HuH-7.5 (cell line): ENCODE measurements at regions not wholly inside any gene's neighbourhood (a gene's known extent, or its start where the extent isn't known, plus 50 kb on each side); places are given as distances from the start of the nearest gene placed in this dataset.
A peak's percentile ranks its signal among the peaks of the same experiment; 100 is the strongest.
"Not testable (repeated sequence)": the region's sequence is repeated elsewhere in the genome, so short reads cannot be mapped to it uniquely, and the experiment has no call there.

ENCODE experiments used
- DNase-seq: peaks from one replicate; pipeline ENCODE4 v3.0.0; 2011; ENCODE audit warnings: low spot score

GRCh38 chr12:125492354-125493270 is 427.4 kb downstream of the AACS start:
- no peak for DNase-seq

DNA sequence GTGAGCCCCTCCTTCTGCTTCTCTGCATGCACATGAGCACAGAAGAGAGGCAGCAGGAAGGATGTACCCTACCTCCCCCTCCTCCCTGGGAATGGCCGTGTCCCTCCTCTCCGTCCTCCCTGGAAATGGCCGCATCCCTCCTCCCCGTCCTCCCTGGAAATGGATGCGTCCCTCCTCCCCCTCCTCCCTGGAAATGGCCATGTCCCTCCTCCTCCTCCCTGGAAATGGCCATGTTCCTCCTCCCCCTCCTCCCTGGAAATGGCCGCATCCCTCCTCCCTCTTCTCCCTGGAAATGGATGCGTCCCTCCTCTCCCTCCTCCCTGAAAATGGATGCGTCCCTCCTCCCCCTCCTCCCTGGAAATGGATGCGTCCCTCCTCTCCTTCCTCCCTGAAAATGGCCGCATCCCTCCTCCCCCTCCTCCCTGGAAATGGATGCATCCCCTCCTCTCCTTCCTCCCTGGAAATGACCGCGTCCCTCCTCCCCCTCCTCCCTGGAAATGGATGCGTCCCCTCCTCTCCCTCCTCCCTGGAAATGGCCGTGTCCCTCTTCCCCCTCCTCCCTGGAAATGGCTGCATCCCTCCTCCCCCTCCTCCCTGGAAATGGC is 428.6 kb downstream of the AACS start:
- no peak for DNase-seq

DNA sequence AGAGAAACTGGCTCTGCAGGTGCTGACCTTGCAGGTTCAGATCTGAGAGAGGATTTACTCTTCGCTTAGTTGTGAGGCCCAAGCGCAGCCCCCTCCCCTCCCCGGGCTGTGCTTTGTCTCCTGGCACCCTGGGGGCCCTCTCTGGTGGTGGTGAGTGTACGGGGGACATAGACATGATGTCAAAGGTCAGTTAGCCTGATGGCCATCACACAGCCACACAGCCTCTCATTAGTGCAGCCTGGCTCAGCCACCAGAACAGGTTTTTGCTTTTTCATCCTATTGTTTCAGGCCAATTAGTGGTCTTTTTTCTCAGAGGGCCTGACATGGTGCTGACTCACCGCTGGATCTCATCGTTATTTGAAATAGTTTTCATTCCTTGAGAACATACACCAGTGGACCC is 437.9 kb downstream of the AACS start:
- DNase-seq = no peak

- no peak for DNase-seq
These were observed 444.0 kb downstream of the AACS start for GRCh38 chr12:125509195-125509594.

- no peak for DNase-seq
These were observed 447.5 kb downstream of the AACS start for GRCh38 chr12:125512541-125513298.

GRCh38 chr12:125515887-125516286 is 450.7 kb downstream of the AACS start:
- DNase-seq = no peak

- DNase-seq = no peak
These were observed 452.8 kb downstream of the AACS start for GRCh38 chr12:125518074-125518473.

- no peak for DNase-seq
These were observed 453.9 kb downstream of the AACS start for GRCh38 chr12:125519026-125519651.

DNA sequence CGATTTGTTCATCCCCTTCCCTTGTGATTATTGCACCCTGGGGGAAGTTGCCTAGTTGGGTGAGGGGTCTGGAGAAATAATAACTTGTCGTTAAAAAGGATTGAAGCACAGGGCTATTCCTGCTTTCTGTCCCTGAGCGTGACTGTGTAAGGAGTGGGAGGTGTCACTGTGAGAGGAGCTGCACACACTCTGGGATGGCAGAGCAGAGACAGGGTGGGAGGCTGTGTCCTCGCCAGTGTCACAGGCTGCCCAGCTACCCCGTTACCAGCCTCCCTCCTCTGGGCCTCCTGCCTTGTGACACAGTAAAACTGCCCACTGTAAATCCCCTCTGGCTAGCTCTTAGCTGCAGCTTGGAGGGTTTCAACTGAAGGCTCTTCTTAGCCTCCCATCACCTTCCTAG is 460.6 kb downstream of the AACS start:
- DNase-seq = no peak

DNA sequence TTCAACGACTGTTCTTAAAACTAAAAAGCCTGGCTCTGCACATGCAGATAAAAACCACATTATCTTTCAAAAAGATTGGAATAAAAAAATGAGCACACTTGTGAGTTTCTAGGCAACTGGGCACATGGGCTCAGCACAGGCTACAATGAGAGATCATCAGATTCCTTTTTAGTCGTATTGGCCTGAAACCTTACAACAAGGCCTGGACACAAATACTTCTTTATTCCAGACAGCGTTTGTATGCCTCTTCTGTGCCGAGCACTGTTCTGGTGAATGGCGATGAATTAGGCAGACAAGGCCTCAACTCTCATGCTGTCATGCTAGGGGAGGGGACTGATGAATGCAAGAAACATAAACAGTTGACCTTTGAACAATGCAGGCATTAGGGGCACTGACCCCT is 463.0 kb downstream of the AACS start:
- DNase-seq = no peak

- DNase-seq = no peak
These were observed 465.0 kb downstream of the AACS start for GRCh38 chr12:125530201-125530600.

- DNase-seq = no peak
These were observed 465.6 kb downstream of the AACS start for GRCh38 chr12:125530876-125531275.

- DNase-seq = no peak
These were observed 466.3 kb downstream of the AACS start for GRCh38 chr12:125531574-125531973.

GRCh38 chr12:125533434-125534029 is 468.3 kb downstream of the AACS start:
- peak; percentile 32 for DNase-seq

GRCh38 chr12:125538401-125539199 is 473.4 kb downstream of the AACS start:
- DNase-seq = no peak

DNA sequence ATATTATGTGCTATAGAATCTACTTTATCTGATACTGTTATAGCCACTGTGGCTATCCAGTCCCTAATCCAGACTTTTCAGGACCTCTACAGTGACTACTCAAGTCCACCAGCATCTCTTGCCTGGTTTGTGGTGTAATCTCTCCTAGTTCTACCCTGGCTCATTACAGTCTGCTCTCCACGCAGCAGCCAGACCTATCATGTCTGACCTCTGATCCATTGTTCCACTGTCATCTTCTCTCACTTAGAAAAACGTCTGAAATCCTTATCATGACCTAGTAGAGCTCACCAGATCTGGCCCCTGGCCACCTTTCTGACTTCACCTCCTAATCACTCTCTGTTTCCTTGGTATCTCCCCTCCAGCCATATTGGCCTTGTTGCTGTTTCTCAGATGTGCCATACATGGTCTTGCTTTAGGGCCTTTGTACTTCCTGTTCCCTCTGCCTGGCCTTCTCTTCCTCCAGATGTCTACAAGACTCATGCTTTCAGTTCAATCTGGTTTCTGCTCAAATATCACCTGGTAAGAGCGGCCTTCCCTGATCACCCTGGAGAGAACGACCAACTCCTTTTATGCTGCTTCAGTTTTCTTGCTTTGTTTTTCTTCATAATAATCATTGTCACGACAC is 475.5 kb downstream of the AACS start:
- DNase-seq = no peak

DNA sequence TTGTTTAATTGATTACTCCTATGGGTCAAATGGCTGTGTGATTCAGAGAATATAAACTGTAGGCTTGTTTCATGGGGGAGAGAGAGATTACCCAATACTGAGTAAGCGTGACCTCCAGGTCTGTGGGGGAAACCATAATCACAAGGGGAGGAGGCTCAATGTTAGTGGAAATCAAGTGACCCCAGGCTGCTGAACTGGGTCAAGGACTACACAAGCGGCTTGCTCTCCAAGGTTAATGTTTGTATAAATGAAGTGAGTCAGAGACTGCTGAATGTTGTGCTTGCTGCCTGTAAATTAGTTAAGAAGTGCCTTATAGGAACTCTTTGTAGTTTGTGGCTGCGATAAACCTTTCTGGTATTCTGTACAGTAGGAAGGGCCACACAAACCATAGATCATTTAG is 479.7 kb downstream of the AACS start:
- no peak for DNase-seq

- DNase-seq = no peak
These were observed 483.9 kb downstream of the AACS start for GRCh38 chr12:125549171-125549570.

- DNase-seq = no peak
These were observed 484.6 kb downstream of the AACS start for GRCh38 chr12:125549836-125550235.

- DNase-seq = no peak
These were observed 487.1 kb downstream of the AACS start for GRCh38 chr12:125552295-125552694.

- not testable (repeated sequence) for DNase-seq
These were observed 495.8 kb downstream of the AACS start for GRCh38 chr12:125561008-125561407.
